HG03135 (cell line): ENCODE measurements at regions not wholly inside any gene's neighbourhood (a gene's known extent, or its start where the extent isn't known, plus 50 kb on each side); places are given as distances from the start of the nearest gene placed in this dataset.
"Not testable (repeated sequence)": the region's sequence is repeated elsewhere in the genome, so short reads cannot be mapped to it uniquely, and the experiment has no call there.

Source experiments
- ATAC-seq: cut with Tn5 transposase; IDR thresholded peaks from one replicate; pipeline ENCODE4 v1.9.1; 2021; ENCODE audit warnings: mild to moderate bottlenecking, moderate library complexity; ENCODE audit not compliant: unreplicated experiment

DNA sequence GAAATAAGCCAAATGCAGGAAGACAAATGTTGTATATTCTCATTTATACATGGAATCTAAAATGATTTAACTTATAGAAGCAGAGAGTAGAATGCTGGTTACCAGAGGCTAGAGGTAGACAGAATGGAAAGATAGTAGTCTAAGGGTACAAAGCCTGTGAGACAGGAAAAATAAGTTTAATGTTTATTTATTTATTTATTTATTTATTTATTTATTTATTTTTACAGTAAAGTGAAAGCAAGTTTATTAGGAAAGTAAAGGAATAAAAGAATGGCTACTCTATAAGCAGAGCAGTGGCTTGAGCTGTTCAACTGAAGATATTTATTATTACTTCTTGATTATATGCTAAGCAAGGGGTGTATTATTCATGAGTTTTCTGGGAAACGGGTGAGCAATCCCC is 203.2 kb downstream of the LAS1L start:
- no peak for ATAC-seq

DNA sequence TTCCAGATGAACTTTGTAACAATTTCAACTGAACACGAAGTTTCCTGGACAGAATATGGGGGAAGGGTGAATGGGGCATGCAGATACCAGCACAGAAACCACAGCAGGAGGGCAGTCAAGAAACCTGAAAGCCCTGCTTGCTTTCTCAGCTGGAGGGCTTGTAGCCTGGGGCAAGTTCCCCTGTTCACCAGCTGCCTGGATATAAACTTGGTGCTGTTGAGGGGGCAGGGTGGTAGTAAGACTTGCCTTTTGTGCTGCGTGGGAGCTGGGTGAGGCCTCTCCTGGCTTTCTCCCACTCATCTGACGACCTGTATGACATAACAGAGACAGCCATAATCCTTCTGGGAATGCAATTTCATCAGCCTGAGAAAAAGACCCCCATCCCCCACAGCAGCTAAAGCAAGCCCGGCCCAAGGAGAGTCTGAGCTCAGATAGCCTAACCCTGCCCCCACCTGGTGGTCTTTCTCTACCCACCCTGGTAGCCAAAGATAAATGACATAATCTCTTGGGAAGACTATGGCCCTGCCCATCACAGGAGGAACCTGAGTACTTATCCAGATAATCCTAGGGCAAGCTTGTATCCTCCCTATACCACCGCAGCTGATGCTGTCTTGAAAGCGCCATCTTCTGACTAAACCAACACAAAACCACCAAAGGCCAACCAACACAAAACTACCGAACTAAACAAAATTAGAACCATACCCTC is 234.3 kb downstream of the LAS1L start:
- no peak for ATAC-seq

DNA sequence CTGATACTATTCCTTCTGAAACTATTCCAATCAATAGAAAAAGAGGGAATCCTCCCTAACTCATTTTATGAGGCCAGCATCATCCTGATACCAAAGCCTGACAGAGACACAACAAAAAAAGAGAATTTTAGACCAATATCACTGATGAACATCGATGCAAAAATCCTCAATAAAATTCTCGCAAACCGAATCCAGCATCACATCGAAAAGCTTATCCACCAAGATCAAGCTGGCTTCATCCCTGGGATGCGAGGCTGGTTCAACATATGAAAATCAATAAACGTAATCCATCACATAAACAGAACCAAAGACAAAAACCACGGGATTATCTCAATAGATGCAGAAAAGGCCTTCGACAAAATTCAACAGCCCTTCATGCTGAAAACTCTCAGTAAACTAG is 251.7 kb downstream of the LAS1L start:
- not testable (repeated sequence) for ATAC-seq

- ATAC-seq = no peak
Observed at GRCh38 chrX:65273152-65273551, 261.4 kb downstream of the LAS1L start.

DNA sequence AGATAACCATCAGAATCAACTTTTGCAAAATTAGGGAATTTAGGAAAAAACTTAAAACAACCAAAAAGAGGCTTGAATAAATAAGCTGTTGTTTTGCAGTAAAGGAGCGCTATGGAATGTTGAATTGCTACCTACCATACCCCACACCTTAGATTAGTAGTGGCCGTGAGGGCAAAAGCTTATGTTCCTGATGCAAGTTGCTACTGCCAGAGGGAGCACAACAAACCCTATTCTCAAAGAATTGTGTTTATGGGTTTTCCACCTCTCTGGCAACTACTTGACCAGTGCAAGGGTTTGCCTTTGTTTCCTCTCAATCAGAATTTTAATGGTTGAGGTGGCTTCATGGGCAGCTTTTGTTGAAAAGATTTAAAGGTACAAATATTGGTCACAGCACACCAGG is 268.1 kb downstream of the LAS1L start:
- no peak for ATAC-seq

DNA sequence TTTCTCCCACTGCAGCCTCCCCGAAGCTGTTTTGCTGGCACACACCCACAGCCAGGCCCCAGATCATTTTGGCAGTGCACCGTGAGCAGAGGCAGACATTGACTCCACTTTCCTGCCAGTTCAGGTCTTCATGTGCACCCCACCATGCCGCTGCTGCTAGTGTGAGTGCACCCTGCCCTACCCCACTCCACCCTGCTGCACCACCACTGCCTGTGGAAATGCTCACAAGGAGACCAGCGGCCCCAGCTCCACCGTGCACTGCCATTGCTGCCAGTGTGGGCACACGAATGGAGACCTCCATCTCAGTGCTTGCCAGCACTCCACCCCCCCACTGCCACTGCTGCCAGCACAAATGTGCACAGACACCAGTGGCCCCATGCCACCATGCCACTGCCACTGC is 277.6 kb upstream of the ZC4H2 start:
- ATAC-seq = no peak

DNA sequence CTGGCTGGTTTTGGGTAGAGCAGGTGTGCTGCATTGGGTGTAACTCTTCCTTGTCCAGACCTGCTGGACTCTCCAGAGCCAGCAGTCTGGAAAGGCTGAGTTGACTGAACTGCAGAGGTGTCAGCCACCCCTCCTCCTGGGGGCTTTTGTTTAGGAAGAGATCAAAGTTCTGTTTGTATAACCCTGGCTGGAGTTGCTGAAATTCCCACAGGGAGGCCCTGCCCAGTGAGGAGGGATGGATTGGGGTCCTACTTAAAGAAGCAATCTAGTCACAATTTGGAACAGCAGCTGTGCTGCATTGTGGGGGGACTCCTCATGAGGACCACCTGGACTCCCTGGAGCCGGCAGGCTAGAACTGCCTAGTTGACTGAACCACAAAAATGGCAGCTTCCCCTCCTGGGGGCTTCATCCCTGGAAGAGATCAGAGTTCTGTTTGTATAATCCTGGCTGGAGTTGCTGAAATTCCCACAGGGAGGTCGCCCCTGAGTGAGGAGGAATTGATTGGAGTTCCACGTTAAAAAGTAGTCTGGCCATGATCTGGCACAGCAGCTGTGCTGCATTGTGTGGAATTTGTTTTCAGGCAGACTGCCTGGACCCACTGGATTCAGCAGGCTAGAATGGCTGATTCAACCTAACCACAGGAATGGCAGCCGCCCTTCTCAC is 264.9 kb upstream of the ZC4H2 start:
- no peak for ATAC-seq

- no peak for ATAC-seq
Observed at GRCh38 chrX:65203545-65203944, 227.3 kb upstream of the ZC4H2 start.

DNA sequence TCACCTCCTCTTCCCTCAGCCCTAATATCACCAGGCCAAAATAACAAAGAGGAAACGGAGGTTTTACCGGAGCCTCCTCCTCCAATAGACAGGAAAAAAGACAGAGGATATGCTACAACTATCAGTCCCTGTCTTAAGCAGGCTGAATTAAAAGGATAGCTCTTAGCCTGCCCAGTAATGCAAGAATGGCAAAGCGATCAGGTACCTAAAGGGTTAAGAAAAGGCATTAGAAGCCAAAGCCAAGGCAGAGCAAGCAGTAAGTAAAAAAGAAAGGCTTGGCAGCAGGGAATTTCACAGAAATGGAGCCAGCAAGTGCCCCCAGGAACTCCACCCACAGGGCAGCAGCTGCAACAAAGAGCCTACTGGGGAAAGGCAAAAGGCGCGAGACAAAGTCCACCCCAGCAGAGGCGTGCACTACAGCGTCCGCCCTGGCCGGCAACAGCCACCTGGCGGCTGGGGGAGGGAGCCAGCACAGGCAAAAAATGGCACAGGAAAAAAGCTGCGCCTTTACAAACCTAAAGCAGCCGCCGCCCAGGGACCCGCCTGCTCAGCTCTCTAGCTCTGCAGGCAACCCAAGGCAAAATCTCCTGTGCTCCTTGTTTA is 220.6 kb upstream of the ZC4H2 start:
- ATAC-seq = no peak

DNA sequence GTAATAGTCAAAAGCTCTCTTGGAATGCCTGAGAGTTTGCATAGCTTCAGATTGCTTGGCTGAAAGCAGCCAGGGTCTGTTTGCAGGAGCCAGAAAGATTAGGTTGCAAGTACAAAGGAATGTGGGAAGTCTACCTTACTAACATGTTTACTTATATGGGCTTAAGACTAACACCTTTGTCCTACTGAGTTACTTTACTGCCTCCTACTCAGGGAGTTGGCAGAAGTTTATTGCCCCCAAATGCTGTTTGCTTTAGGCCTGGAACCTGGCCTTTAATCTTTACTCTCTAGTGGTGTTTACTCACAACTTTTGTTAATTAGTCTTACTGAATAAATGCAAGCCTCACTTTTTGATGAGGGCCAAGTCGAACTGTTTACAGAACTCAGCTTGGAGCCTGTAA is 219.4 kb upstream of the ZC4H2 start:
- no peak for ATAC-seq

- no peak for ATAC-seq
Observed at GRCh38 chrX:65194547-65194946, 218.3 kb upstream of the ZC4H2 start.

- not testable (repeated sequence) for ATAC-seq
Observed at GRCh38 chrX:65163325-65163724, 187.1 kb upstream of the ZC4H2 start.

GRCh38 chrX:65148232-65148631 is 172.0 kb upstream of the ZC4H2 start:
- ATAC-seq = no peak

DNA sequence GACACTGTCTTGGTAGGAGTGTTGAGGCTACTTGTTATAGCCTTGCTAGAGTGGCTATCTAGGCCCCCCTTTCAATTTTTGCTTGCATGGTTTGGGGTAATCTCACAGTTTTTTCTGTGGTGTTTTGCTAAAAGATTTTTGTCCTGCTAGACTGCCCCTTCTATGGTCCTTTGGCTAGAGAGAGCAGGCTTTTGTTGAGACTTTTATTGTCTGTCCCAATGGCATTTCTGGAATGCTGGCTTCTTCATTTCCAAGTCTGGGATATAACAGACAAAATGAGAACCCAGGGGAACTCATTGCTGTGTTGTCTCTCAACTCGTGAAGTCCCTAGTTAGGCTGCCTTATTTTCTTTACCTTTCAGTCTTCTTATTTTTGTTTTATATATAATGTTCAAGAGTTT is 160.2 kb upstream of the ZC4H2 start:
- no peak for ATAC-seq

- ATAC-seq = no peak
Observed at GRCh38 chrX:65127842-65128241, 151.6 kb upstream of the ZC4H2 start.

DNA sequence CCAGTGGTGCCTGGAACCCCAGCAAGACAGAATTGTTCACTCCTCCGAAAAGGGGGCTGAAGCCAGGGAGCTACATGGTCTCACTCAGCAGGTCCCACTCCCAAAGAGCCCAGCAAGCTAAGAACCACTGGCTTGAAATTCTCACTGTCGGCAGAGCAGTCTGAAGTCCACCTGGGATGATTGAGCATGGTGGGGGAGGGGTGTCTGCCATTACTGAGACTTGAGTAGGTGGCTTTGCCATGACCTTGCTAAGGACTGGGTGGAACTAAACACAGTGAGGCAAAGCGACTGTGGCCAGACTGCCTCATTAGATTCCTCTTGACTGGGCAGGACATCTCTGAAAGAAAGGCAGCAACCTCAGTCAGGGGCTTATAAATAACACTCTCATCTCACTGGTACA is 122.6 kb upstream of the ZC4H2 start:
- no peak for ATAC-seq

DNA sequence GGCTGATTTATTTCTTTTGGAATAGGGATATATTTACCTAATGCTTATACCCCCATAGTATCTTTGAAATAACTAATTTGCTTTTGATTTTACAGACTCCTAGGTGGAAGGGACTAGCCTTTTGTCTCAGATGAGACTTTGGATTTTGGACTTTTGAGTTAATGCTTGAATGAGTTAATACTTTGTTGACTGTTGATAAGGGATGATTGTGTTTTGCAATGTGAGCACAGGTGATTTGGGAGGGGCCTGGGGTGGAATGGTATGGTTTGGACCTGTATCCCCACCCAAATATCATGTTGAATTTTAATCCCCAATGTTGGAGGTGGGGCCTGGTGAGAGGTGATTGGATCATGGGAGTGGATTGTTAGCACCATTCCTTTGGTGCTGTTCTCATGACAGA is 117.4 kb upstream of the ZC4H2 start:
- no peak for ATAC-seq

DNA sequence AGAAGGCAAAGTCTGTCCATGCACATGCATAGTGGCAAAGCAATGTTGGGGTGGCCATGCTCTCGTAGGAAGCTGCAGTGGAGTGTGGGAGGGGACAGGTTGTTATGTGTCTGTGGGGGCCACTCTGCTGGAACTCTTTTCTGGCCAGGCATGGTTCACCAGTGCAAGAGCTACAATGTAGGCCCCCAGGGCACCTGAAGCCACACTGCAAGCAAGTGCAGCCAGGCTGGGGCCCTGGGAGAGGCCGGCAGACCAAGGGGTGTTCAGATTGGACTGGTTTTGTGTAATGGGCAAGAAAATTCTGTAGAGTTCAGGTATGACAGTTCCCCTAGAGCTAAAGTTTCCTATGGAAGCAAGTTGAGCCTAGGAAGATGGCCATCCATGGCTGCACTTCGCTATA is 97.0 kb upstream of the ZC4H2 start:
- no peak for ATAC-seq

GRCh38 chrX:65072590-65072989 is 96.3 kb upstream of the ZC4H2 start:
- no peak for ATAC-seq

GRCh38 chrX:65058626-65059025 is 82.4 kb upstream of the ZC4H2 start:
- not testable (repeated sequence) for ATAC-seq

DNA sequence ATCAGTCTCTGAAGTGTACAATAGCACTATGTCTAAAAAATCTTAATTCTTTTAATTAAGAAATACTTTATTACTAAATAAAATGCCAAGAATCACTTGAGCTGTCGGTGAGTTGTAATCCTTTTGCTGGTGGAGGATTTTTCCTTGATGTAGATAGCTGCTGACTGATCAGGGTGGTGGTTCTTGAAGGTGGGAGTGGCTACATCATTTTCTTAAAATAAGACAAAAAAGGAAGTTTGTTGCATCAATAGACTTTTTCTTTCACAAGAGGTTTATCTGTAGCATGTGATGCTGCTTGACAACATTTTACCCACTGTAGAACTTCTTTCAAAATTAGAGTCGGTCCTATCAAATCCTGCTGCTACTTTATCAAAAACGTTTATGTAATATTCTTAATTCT is 68.8 kb upstream of the ZC4H2 start:
- ATAC-seq = no peak

DNA sequence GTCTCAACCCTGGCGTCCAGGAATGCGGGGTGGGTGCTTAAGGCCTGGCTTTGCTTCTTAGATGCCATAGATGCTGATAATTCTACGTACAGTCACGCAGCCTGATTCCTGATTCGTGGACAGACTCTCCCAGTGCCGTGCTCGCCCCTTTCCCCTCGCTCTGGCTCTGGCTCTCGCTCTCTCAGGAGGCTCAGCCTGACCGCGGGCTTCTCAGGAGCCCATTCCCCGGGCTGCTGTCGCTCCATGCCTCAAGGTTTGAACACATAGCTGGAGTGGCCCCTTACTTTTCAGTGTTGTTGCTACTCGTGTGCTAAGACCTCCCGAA is 59.2 kb upstream of the ZC4H2 start:
- ATAC-seq = peak; percentile 37
